HepG2 (cell line): ENCODE measurements at regions not wholly inside any gene's neighbourhood (a gene's known extent, or its start where the extent isn't known, plus 50 kb on each side); places are given as distances from the start of the nearest gene placed in this dataset.

Experiments
- ATAC-seq: fragments of 200-7000 bp; cut with Tn5 transposase; 3 replicates; pipeline ENCODE4 v1.9.1; 2020; ENCODE audit warnings: mild to moderate bottlenecking, moderate library complexity
- BruUV-seq: library from RNA; stranded (reverse); fragments of 400-500 nt; replicated peaks from 2 replicates; lab custom pipeline; 2021; lab: Mats Ljungman, UMichigan
- CTCF ChIA-PET: fragments of 300-600 bp; formaldehyde crosslinking; extraction: SDS; loops from one replicate; lab custom pipeline; 2021; ENCODE audit warnings: low total read pairs, inconsistent platforms, low intra/inter-chr PET ratio; lab: Yijun Ruan, JAX
- POLR2A ChIA-PET: fragments of 350-600 bp; sonication (Branson Sonifier 250); formaldehyde crosslinking; loops from one replicate; lab custom pipeline; 2020; ENCODE audit warnings: antibody characterized with exemption, inconsistent platforms; lab: Yijun Ruan, JAX
- DNase-seq: peaks from one replicate; pipeline ENCODE4 v3.0.0-alpha.2; 2015; ENCODE audit warnings: low spot score
- FAIRE-seq: peaks from 3 replicates; lab custom pipeline; 2011; peaks lifted over from hg19 to GRCh38; lab: Jason Lieb, UNC
- H2AFZ ChIP-seq: one replicate; pipeline ENCODE4 v1.6.1; 2011; ENCODE audit warnings: low read length, inconsistent platforms
- H3K27ac ChIP-seq: fragments of 300-600 bp; 3 replicates; pipeline ENCODE4 v1.8.0; 2011; ENCODE audit warnings: mixed run types, mild to moderate bottlenecking, mixed read lengths, low read length, inconsistent platforms; ENCODE audit not compliant: insufficient read depth; ENCODE audit errors: extremely low read length
- H3K27me3 ChIP-seq, 2 experiments: fragments of 200-600 bp in 1 of 2; 2 replicates in 1 of 2; 3 replicates in 1 of 2; pipeline versions ENCODE4 v1.6.0 to v1.8.0; 2011; ENCODE audit warnings: low read length in 2 of 2, mild to moderate bottlenecking in 2 of 2, moderate library complexity in 2 of 2, inconsistent platforms in 1 of 2; ENCODE audit not compliant: insufficient read depth in 2 of 2, control insufficient read depth in 1 of 2
- H3K36me3 ChIP-seq, 2 experiments: fragments of 200-600 bp in 1 of 2; replicated peaks in 1 of 2; 2 replicates in 1 of 2; 3 replicates in 1 of 2; pipeline versions ENCODE4 v1.5.1 to v1.8.0; 2011; ENCODE audit warnings: low read length in 2 of 2, inconsistent platforms in 1 of 2; ENCODE audit not compliant: insufficient read depth in 2 of 2, control insufficient read depth in 1 of 2
- H3K4me1 ChIP-seq: 2 replicates; pipeline ENCODE4 v1.5.1; 2012; ENCODE audit warnings: low read length, inconsistent platforms; ENCODE audit not compliant: insufficient read depth
- H3K4me2 ChIP-seq: 2 replicates; pipeline ENCODE4 v1.6.0; 2011; ENCODE audit warnings: low read depth, low read length, inconsistent platforms
- H3K4me3 ChIP-seq, 3 experiments: fragments of 200-600 bp in 1 of 3; sonication (generic), shearing (Covaris generic) in 1 of 3; replicated peaks in 1 of 3; 2 replicates each; pipeline ENCODE4 v1.5.1; 2011 to 2016; ENCODE audit warnings: low read length in 3 of 3, inconsistent platforms in 2 of 3, low read depth in 2 of 3, mild to moderate bottlenecking in 2 of 3, control low read depth in 1 of 3, mixed read lengths in 1 of 3; ENCODE audit not compliant: insufficient read depth in 1 of 3
- H3K79me2 ChIP-seq: one replicate; pipeline ENCODE4 v1.6.1; 2011; ENCODE audit warnings: low read length, inconsistent platforms; ENCODE audit not compliant: insufficient read depth
- H3K9ac ChIP-seq: 2 replicates; pipeline ENCODE4 v1.6.0; 2011; ENCODE audit warnings: mild to moderate bottlenecking, low read depth, low read length, inconsistent platforms; ENCODE audit not compliant: insufficient read depth
- H3K9me3 ChIP-seq: 2 replicates; pipeline ENCODE4 v1.5.1; 2012; ENCODE audit warnings: mild to moderate bottlenecking, low read length
- H4K20me1 ChIP-seq: 2 replicates; pipeline ENCODE4 v1.6.0; 2011; ENCODE audit warnings: inconsistent platforms, mild to moderate bottlenecking, low read length, moderate library complexity; ENCODE audit not compliant: insufficient read depth
- IKZF1 ChIP-seq: fragments of 450-650 bp; IDR thresholded peaks from 2 replicates; pipeline ENCODE4 v1.7.1; 2016
- ZNF367 ChIP-seq: sonication (generic); formaldehyde crosslinking; IDR thresholded peaks from 2 replicates; pipeline ENCODE4 v1.4.0; 2020; ENCODE audit warnings: missing genetic modification reagents, borderline replicate concordance
- ZNF546 ChIP-seq: sonication (generic); formaldehyde crosslinking; conservative IDR thresholded peaks from 2 replicates; pipeline ENCODE4 v1.8.1; 2023; ENCODE audit warnings: mild to moderate bottlenecking, missing genetic modification reagents
- ZNF75D ChIP-seq: sonication (generic); formaldehyde crosslinking; IDR thresholded peaks from 2 replicates; pipeline ENCODE4 v1.8.1; 2023; ENCODE audit warnings: missing genetic modification reagents, mild to moderate bottlenecking, borderline replicate concordance
- ZSCAN9 ChIP-seq: IDR thresholded peaks from 2 replicates; pipeline ENCODE4 v1.6.1; 2016; ENCODE audit warnings: borderline replicate concordance
- WGBS: methylation state at CpG from one replicate; pipeline ENCODE4 v1.1.6; 2017; ENCODE audit warnings: low lambda C conversion rate; 5-methylcytosine and 5-hydroxymethylcytosine counted together
- in situ Hi-C: cut with HindIII; loops from 2 replicates; pipeline ENCODE4 v1.10.0; 2017; ENCODE audit warnings: low pct_unique_long_range_greater_than_20kb; ENCODE audit not compliant: extremely low pct_ligation_motif_present
- intact Hi-C: fragments of 100-400 bp; cut with micrococcal nuclease; formaldehyde crosslinking; loops from one replicate; pipeline ENCODE4 v1.10.0; 2022; ENCODE audit not compliant: unreplicated experiment

- BruUV-seq, result no TSS peak
- no peak for FAIRE-seq
- H4K20me1 ChIP-seq, result no peaks in the 10 kb centered on the region
- no peak overlapping the region for H3K4me3 ChIP-seq
- CTCF ChIA-PET, result no interaction called here
- H3K79me2 ChIP-seq, result no peaks in the 10 kb centered on the region
- in situ Hi-C loops (no loop called here), intact Hi-C loops (no loop called here)
- 35% methylated on average over 4 of the region's 4 CpGs for WGBS
- no peak for TF ChIP-seq IKZF1
- no peak for TF ChIP-seq ZNF75D
- no peak for TF ChIP-seq ZNF367 (CRISPR knock-in tag)
- TF ChIP-seq, all 625 proteins: peak for 0
- no peak for DNase-seq
- ATAC-seq, result no peak
- no peaks in the 10 kb centered on the region for H3K36me3 ChIP-seq
- no peak overlapping the region for H3K9ac ChIP-seq
- no peaks in the 10 kb centered on the region for H3K9me3 ChIP-seq
- H3K27ac ChIP-seq, result no peak overlapping the region
- H3K27me3 ChIP-seq, result no peaks in the 10 kb centered on the region
- no peak overlapping the region for H3K4me2 ChIP-seq
- no peak overlapping the region for H2AFZ ChIP-seq
- POLR2A ChIA-PET, result no interaction called here
- no peaks in the 10 kb centered on the region; the same call in 1 of the 2 replicates for H3K4me1 ChIP-seq
Measured at GRCh38 chr12:92292016-92292415, 146.4 kb upstream of the BTG1 start.

- Histone ChIP-seq H4K20me1 (no peaks in the 10 kb centered on the region), H3K9ac (no peak overlapping the region), H3K4me1 (no peaks in the 10 kb centered on the region; the same call in 1 of the 2 replicates), H3K27me3 (no peaks in the 10 kb centered on the region), H2AFZ (no peak overlapping the region), H3K27ac (no peak overlapping the region), H3K9me3 (no peaks in the 10 kb centered on the region), H3K79me2 (no peaks in the 10 kb centered on the region), H3K4me2 (no peak overlapping the region), H3K36me3 (no peaks in the 10 kb centered on the region), H3K4me3 (no peak overlapping the region)
- ChIA-PET CTCF (no interaction called here), POLR2A (no interaction called here)
- BruUV-seq, result no TSS peak
- ATAC-seq (no peak), FAIRE-seq (no peak), DNase-seq (no peak)
- in situ Hi-C loops, result no loop called here
- no peak for TF ChIP-seq ZNF546
- TF ChIP-seq ZSCAN9 (CRISPR knock-in tag), result no peak
- intact Hi-C loops, result no loop called here
- WGBS, result 3% methylated on average over 1 of the region's 1 CpG
Measured at GRCh38 chr12:92290886-92291285, 145.2 kb upstream of the BTG1 start.
